ENCODE measurements at regions not wholly inside any gene's neighbourhood (a gene's known extent, or its start where the extent isn't known, plus 50 kb on each side); places are given as distances from the start of the nearest gene placed in this dataset.

- DNase-seq (ENCODE audit: low spot score): no peak
- Histone ChIP-seq H3K4me1 (no peaks in the 10 kb centered on the region), H3K27me3 (no peaks in the 10 kb centered on the region), H3K36me3 (no peaks in the 10 kb centered on the region), H3K9me3 (peaks cover 0 to 5% of the 10 kb centered on the region in 2 donors), H3K27ac (no peak overlapping the region), H3K4me3 (no peak overlapping the region)
- no peak for TF ChIP-seq CTCF (IDR thresholded peaks at IDR 0.05)
Observed at GRCh38 chr1:104989012-104989411, 1239.3 kb downstream of the AMY1C start.

GRCh38 chr1:104991702-104992101 lies 1242.0 kb downstream of the AMY1C start:
- Histone ChIP-seq H3K36me3 (no peaks in the 10 kb centered on the region), H3K4me1 (no peaks in the 10 kb centered on the region), H3K27ac (no peak overlapping the region), H3K9me3 (no peaks in the 10 kb centered on the region), H3K27me3 (no peaks in the 10 kb centered on the region), H3K4me3 (no peak overlapping the region)
- TF ChIP-seq CTCF (IDR thresholded peaks at IDR 0.05): no peak
- no peak for DNase-seq (ENCODE audit: low spot score)

- no peak overlapping the region for H3K27ac ChIP-seq
- peaks cover 0 to 2% of the 10 kb centered on the region in 2 donors for H3K9me3 ChIP-seq
- no peak for TF ChIP-seq CTCF (IDR thresholded peaks at IDR 0.05)
- DNase-seq (ENCODE audit: low spot score): no peak
- H3K4me1 ChIP-seq: no peaks in the 10 kb centered on the region
- no peaks in the 10 kb centered on the region for H3K27me3 ChIP-seq
- no peaks in the 10 kb centered on the region for H3K36me3 ChIP-seq
- H3K4me3 ChIP-seq: no peak overlapping the region
Observed at GRCh38 chr1:105000793-105001192, 1251.1 kb downstream of the AMY1C start.

- TF ChIP-seq CTCF (IDR thresholded peaks at IDR 0.05): no peak
- H3K4me3 ChIP-seq: no peak overlapping the region
- H3K27ac ChIP-seq: no peak overlapping the region
- no peak for DNase-seq (ENCODE audit: low spot score)
- peaks cover 0 to 2% of the 10 kb centered on the region in 2 donors for H3K9me3 ChIP-seq
- no peaks in the 10 kb centered on the region for H3K4me1 ChIP-seq
- no peaks in the 10 kb centered on the region for H3K36me3 ChIP-seq
- no peaks in the 10 kb centered on the region for H3K27me3 ChIP-seq
Observed at GRCh38 chr1:105004515-105004914, 1254.8 kb downstream of the AMY1C start.

GRCh38 chr1:105005594-105006195 lies 1256.0 kb downstream of the AMY1C start:
- TF ChIP-seq CTCF (IDR thresholded peaks at IDR 0.05): no peak
- Histone ChIP-seq H3K36me3 (no peaks in the 10 kb centered on the region), H3K27ac (no peak overlapping the region), H3K4me3 (no peak overlapping the region), H3K9me3 (peaks cover 0 to 2% of the 10 kb centered on the region in 2 donors), H3K27me3 (no peaks in the 10 kb centered on the region), H3K4me1 (no peaks in the 10 kb centered on the region)
- DNase-seq (ENCODE audit: low spot score): no peak

GRCh38 chr1:105017587-105017986 lies 1267.9 kb downstream of the AMY1C start:
- no peaks in the 10 kb centered on the region for H3K9me3 ChIP-seq
- no peaks in the 10 kb centered on the region for H3K36me3 ChIP-seq
- no peak overlapping the region for H3K4me3 ChIP-seq
- TF ChIP-seq CTCF (IDR thresholded peaks at IDR 0.05): no peak
- DNase-seq (ENCODE audit: low spot score): no peak
- no peak overlapping the region for H3K27ac ChIP-seq
- no peaks in the 10 kb centered on the region for H3K4me1 ChIP-seq
- H3K27me3 ChIP-seq: no peaks in the 10 kb centered on the region

Measured in right atrium auricular region (tissue), 2 donors.